Type B pancreatic cell (in vitro differentiated cells): ENCODE measurements at regions not wholly inside any gene's neighbourhood (a gene's known extent, or its start where the extent isn't known, plus 50 kb on each side); places are given as distances from the start of the nearest gene placed in this dataset.

Experiments
- DNase-seq: peaks from one replicate; pipeline ENCODE4 v3.0.0; 2021; ENCODE audit warnings: mixed read lengths; ENCODE audit not compliant: unreplicated experiment; ENCODE audit errors: extremely low spot score
- H3K27ac Mint-ChIP-seq: 2 replicates; pipeline ENCODE4 v1.8.0; 2021; ENCODE audit warnings: mild to moderate bottlenecking, mixed read lengths
- H3K27me3 Mint-ChIP-seq: 2 replicates; pipeline ENCODE4 v1.8.0; 2021; ENCODE audit warnings: mixed read lengths
- H3K36me3 Mint-ChIP-seq: 2 replicates; pipeline ENCODE4 v1.8.0; 2021; ENCODE audit warnings: mixed read lengths
- H3K4me1 Mint-ChIP-seq: one replicate; pipeline ENCODE4 v1.8.0; 2021; ENCODE audit warnings: mixed read lengths; ENCODE audit not compliant: unreplicated experiment
- H3K4me3 Mint-ChIP-seq: 2 replicates; pipeline ENCODE4 v1.8.0; 2021; ENCODE audit warnings: mild to moderate bottlenecking, mixed read lengths
- H3K9me3 Mint-ChIP-seq: 2 replicates; pipeline ENCODE4 v1.8.0; 2021; ENCODE audit warnings: mixed read lengths
- CTCF ChIP-seq: fragments of 200-600 bp; sonication (generic); conservative IDR thresholded peaks from 2 replicates; pipeline ENCODE4 v1.5.0; 2021; ENCODE audit warnings: antibody characterized with exemption, mild to moderate bottlenecking

DNA sequence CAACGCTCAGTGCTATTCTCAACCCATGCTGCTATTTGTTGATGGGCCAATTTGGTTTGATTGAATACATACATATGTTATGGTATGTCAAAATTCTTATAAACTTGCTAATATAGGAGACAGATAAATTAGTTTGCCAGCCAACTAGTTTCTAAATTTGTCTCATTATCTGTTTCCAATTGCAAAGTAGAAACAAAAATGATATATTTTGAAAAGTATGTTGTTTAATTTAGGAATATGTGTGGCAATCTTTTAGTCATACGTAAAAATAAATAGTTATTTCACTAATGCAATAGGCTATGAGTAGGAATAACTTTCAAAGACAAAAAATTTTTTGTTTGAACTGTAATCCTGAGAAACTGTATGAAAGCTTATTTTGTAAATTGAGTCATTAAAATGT is 210.6 kb upstream of the KCNJ16 start:
- no peaks in the 10 kb centered on the region for H3K4me1 Mint-ChIP-seq
- no peaks in the 10 kb centered on the region for H3K27me3 Mint-ChIP-seq
- no peak overlapping the region for H3K4me3 Mint-ChIP-seq
- no peak for TF ChIP-seq CTCF
- H3K36me3 Mint-ChIP-seq = no peaks in the 10 kb centered on the region
- H3K9me3 Mint-ChIP-seq = no peaks in the 10 kb centered on the region
- no peak overlapping the region for H3K27ac Mint-ChIP-seq
- DNase-seq = no peak

- no peaks in the 10 kb centered on the region for H3K27me3 Mint-ChIP-seq
- no peaks in the 10 kb centered on the region for H3K9me3 Mint-ChIP-seq
- H3K36me3 Mint-ChIP-seq = no peaks in the 10 kb centered on the region
- DNase-seq = no peak
- peaks cover 14% of the 10 kb centered on the region for H3K4me1 Mint-ChIP-seq
- TF ChIP-seq CTCF = no peak
- H3K27ac Mint-ChIP-seq = no peak overlapping the region
- no peak overlapping the region for H3K4me3 Mint-ChIP-seq
Observed at GRCh38 chr17:69869667-69870066, 205.4 kb upstream of the KCNJ16 start.

DNA sequence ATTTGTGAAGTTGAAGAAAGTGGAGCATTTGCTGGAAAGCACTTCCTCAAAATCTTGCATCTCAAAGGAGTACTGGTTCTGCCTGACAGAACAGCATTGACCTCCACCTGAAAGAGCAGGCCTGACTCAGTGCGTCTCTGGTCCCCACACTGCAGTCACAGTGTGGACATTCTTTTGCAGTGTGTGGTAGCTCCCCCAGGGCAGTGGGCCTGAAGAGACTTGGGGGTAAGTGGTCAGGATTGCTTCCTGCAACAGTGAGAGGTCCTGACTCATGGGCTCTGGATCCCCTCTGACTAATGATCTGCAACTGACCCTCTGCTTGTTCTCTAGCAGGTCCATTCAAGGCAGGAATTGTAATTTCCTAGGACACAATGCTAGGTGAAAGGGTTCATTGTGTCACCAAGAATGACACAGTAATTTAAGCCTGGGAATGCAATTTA is 204.9 kb upstream of the KCNJ16 start:
- TF ChIP-seq CTCF = no peak
- Mint-ChIP-seq H3K4me1 (peaks cover 14% of the 10 kb centered on the region), H3K36me3 (no peaks in the 10 kb centered on the region), H3K4me3 (no peak overlapping the region), H3K27ac (no peak overlapping the region), H3K9me3 (no peaks in the 10 kb centered on the region), H3K27me3 (no peaks in the 10 kb centered on the region)
- no peak for DNase-seq

- Mint-ChIP-seq H3K4me1 (peaks cover 14% of the 10 kb centered on the region), H3K36me3 (no peaks in the 10 kb centered on the region), H3K27ac (no peak overlapping the region), H3K9me3 (no peaks in the 10 kb centered on the region), H3K27me3 (no peaks in the 10 kb centered on the region), H3K4me3 (no peak overlapping the region)
- TF ChIP-seq CTCF = no peak
- DNase-seq = no peak
Observed at GRCh38 chr17:69870751-69871199, 204.2 kb upstream of the KCNJ16 start.

- no peaks in the 10 kb centered on the region for H3K36me3 Mint-ChIP-seq
- peaks cover 14% of the 10 kb centered on the region for H3K4me1 Mint-ChIP-seq
- no peak for TF ChIP-seq CTCF
- no peak overlapping the region for H3K4me3 Mint-ChIP-seq
- no peaks in the 10 kb centered on the region for H3K27me3 Mint-ChIP-seq
- DNase-seq = no peak
- no peak overlapping the region for H3K27ac Mint-ChIP-seq
- no peaks in the 10 kb centered on the region for H3K9me3 Mint-ChIP-seq
Observed at GRCh38 chr17:69871318-69871717, 203.7 kb upstream of the KCNJ16 start.

GRCh38 chr17:69872675-69873262 is 202.3 kb upstream of the KCNJ16 start:
- no peak overlapping the region for H3K27ac Mint-ChIP-seq
- TF ChIP-seq CTCF = no peak

More at GRCh38 chr17:69872675-69873262, 202.3 kb upstream of the KCNJ16 start:
- Mint-ChIP-seq H3K9me3 (no peaks in the 10 kb centered on the region), H3K36me3 (no peaks in the 10 kb centered on the region), H3K27me3 (no peaks in the 10 kb centered on the region), H3K4me3 (no peak overlapping the region), H3K4me1 (peaks cover 14% of the 10 kb centered on the region)
- no peak for DNase-seq
